DND-41 (cell line): ENCODE measurements at regions not wholly inside any gene's neighbourhood (a gene's known extent, or its start where the extent isn't known, plus 50 kb on each side); places are given as distances from the start of the nearest gene placed in this dataset.

Experiments used
- ATAC-seq: fragments of 200-7000 bp; cut with Tn5 transposase; 3 replicates; pipeline ENCODE4 v1.9.1; 2021; ENCODE audit warnings: low read depth; ENCODE audit not compliant: insufficient read depth
- DNase-seq: peaks from one replicate; pipeline ENCODE4 v3.0.0-alpha.2; 2020
- H2AFZ ChIP-seq: 2 replicates; pipeline ENCODE4 v1.6.0; 2012; ENCODE audit warnings: low read depth, low read length
- H3K27ac ChIP-seq: 2 replicates; pipeline ENCODE4 v1.5.1; 2012; ENCODE audit warnings: low read length, inconsistent platforms
- H3K27me3 ChIP-seq: fragments of 200-600 bp; sonication (generic); 2 replicates; pipeline ENCODE4 v1.6.0; 2012; ENCODE audit warnings: low read length, mild to moderate bottlenecking, inconsistent platforms; ENCODE audit not compliant: insufficient read depth, poor library complexity
- H3K36me3 ChIP-seq: 2 replicates; pipeline ENCODE4 v1.5.1; 2012; ENCODE audit warnings: low read length, inconsistent platforms; ENCODE audit not compliant: insufficient read depth
- H3K4me1 ChIP-seq: 2 replicates; pipeline ENCODE4 v1.5.1; 2012; ENCODE audit warnings: mild to moderate bottlenecking, low read length; ENCODE audit not compliant: insufficient read depth
- H3K4me2 ChIP-seq: 2 replicates; pipeline ENCODE4 v1.6.0; 2012; ENCODE audit warnings: mild to moderate bottlenecking, moderate library complexity, low read length, inconsistent platforms; ENCODE audit not compliant: insufficient read depth
- H3K4me3 ChIP-seq, 2 experiments: fragments of 200-600 bp in 1 of 2; shearing (Covaris generic) in 1 of 2; 2 replicates each; pipeline ENCODE4 v1.5.1; 2012 to 2016; ENCODE audit warnings: inconsistent platforms in 2 of 2, low read length in 2 of 2, mild to moderate bottlenecking in 2 of 2, low read depth in 1 of 2, moderate library complexity in 1 of 2
- H3K79me2 ChIP-seq: 2 replicates; pipeline ENCODE4 v1.6.0; 2012; ENCODE audit warnings: low read length, inconsistent platforms; ENCODE audit not compliant: insufficient read depth
- H3K9ac ChIP-seq: 2 replicates; pipeline ENCODE4 v1.6.0; 2012; ENCODE audit warnings: low read depth, mild to moderate bottlenecking, inconsistent platforms, low read length, moderate library complexity
- H3K9me3 ChIP-seq: 2 replicates; pipeline ENCODE4 v1.5.1; 2012; ENCODE audit warnings: low read length, moderate library complexity, mild to moderate bottlenecking, inconsistent platforms; ENCODE audit not compliant: insufficient read depth, severe bottlenecking
- H4K20me1 ChIP-seq: 2 replicates; pipeline ENCODE4 v1.6.0; 2012; ENCODE audit warnings: low read length; ENCODE audit not compliant: insufficient read depth
- EZH2 ChIP-seq: IDR thresholded peaks from 3 replicates; pipeline ENCODE4 v1.6.1; 2012; ENCODE audit warnings: borderline replicate concordance, low read depth, mild to moderate bottlenecking, moderate library complexity, low read length, inconsistent platforms; ENCODE audit not compliant: severe bottlenecking
- TF ChIP-seq, protein P1 (sequence below): IDR thresholded peaks from 2 replicates; pipeline ENCODE4 v1.5.1; 2012; ENCODE audit warnings: borderline replicate concordance, low read length, moderate library complexity, mild to moderate bottlenecking; ENCODE audit not compliant: poor library complexity, severe bottlenecking; ENCODE audit errors: extremely low read depth

DNA sequence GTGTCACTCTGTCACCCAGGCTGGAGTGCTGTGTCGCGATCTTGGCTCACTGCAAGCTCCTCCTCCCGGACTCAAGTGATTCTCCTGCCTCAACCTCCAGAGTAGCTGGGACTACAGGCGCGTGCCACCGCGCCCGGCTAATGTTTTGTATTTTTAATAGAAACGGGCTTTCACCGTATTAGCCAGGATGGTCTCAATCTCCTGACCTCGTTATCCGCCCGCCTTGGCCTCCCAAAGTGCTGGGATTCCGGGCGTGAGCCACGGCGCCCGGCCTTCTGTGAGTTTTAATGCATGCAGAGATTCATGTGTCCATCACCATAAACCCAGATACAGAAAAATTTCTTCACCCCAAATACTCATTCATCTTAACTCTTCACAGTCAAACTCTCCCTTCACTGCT, 1046.7 kb downstream of the CDH9 start:
- H3K79me2 ChIP-seq, result no peaks in the 10 kb centered on the region
- H3K27ac ChIP-seq, result no peak overlapping the region
- H3K4me3 ChIP-seq, result no peak overlapping the region
- peaks cover 2% of the 10 kb centered on the region for H3K9me3 ChIP-seq
- H3K27me3 ChIP-seq, result no peaks in the 10 kb centered on the region
- no peak overlapping the region for H3K9ac ChIP-seq
- H4K20me1 ChIP-seq, result no peaks in the 10 kb centered on the region
- H3K36me3 ChIP-seq, result no peaks in the 10 kb centered on the region
- TF ChIP-seq, protein P1, sequence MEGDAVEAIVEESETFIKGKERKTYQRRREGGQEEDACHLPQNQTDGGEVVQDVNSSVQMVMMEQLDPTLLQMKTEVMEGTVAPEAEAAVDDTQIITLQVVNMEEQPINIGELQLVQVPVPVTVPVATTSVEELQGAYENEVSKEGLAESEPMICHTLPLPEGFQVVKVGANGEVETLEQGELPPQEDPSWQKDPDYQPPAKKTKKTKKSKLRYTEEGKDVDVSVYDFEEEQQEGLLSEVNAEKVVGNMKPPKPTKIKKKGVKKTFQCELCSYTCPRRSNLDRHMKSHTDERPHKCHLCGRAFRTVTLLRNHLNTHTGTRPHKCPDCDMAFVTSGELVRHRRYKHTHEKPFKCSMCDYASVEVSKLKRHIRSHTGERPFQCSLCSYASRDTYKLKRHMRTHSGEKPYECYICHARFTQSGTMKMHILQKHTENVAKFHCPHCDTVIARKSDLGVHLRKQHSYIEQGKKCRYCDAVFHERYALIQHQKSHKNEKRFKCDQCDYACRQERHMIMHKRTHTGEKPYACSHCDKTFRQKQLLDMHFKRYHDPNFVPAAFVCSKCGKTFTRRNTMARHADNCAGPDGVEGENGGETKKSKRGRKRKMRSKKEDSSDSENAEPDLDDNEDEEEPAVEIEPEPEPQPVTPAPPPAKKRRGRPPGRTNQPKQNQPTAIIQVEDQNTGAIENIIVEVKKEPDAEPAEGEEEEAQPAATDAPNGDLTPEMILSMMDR, result no peak
- no peak for TF ChIP-seq EZH2
- H3K4me1 ChIP-seq, result no peaks in the 10 kb centered on the region
- H3K4me2 ChIP-seq, result no peak overlapping the region
- no peak for DNase-seq
- no peak for ATAC-seq
- H2AFZ ChIP-seq, result no peak overlapping the region

DNA sequence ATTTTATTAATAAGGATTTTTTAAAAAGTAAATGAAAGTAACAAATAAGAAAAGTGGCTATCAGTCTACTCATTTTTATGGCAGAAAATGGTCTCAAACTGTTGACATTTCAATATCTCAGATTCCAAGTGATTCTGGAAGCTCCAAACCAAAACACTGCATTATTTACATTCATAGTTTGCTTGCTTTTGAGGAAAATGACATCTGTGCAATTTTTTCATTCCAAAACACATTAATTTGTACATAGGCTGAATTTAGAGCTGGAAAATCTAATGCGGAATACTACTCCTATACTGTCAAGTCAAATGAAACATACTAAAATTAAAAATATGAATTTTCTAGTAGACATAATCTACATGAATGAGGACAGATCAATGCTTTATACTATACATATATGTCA, 1047.6 kb downstream of the CDH9 start:
- TF ChIP-seq EZH2, result no peak
- TF ChIP-seq, protein P1, result no peak
- Histone ChIP-seq H3K9me3 (peaks cover 2% of the 10 kb centered on the region), H3K4me3 (no peak overlapping the region), H3K36me3 (no peaks in the 10 kb centered on the region), H3K79me2 (no peaks in the 10 kb centered on the region), H3K27ac (no peak overlapping the region), H3K4me1 (no peaks in the 10 kb centered on the region), H3K4me2 (no peak overlapping the region), H3K27me3 (no peaks in the 10 kb centered on the region), H4K20me1 (no peaks in the 10 kb centered on the region), H2AFZ (no peak overlapping the region), H3K9ac (no peak overlapping the region)
- no peak for DNase-seq
- no peak for ATAC-seq

DNA sequence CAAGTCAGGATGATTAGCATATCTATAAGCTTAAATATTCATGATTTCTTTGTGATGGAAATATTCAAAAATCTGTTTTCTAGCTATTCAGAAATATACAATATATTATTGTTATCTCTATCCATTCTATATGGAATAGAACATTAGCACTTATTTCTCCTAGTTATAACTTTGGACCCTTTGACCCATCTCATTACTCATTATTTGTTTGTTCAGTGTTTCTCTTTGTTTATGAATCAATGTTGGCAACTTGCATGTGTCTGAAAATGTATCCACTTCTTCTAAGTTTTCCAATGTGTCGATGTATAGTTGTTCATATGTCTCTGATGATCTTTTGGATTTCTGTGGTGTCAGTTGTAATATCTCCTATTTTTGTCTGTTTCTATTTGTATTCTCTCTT, 1059.3 kb downstream of the CDH9 start:
- no peak for DNase-seq
- Histone ChIP-seq H4K20me1 (no peaks in the 10 kb centered on the region), H3K4me3 (no peak overlapping the region), H3K36me3 (no peaks in the 10 kb centered on the region), H3K79me2 (no peaks in the 10 kb centered on the region), H3K27ac (no peak overlapping the region), H3K9ac (no peak overlapping the region), H2AFZ (no peak overlapping the region), H3K4me2 (no peak overlapping the region), H3K27me3 (no peaks in the 10 kb centered on the region), H3K4me1 (no peaks in the 10 kb centered on the region), H3K9me3 (no peaks in the 10 kb centered on the region)
- TF ChIP-seq, protein P1, result no peak
- no peak for TF ChIP-seq EZH2
- ATAC-seq, result no peak

DNA sequence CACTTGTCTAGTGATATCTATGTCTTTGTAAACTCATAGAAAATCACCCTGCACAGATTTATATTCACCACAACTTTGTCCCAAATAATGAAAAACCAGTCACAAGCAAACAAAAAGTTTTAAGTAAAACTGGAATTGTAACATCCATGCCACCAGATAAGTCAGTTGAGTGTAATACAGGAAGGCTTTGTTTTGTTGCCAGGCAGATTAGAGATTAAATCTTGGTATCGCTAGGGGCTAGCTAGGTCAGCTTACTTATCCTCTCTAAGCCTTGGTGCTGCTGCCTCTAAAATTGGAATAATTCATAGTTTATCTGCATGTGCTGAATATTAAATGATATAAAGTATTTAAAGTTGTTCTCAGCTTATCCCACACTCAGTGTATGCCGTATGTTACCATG, 1062.5 kb downstream of the CDH9 start:
- Histone ChIP-seq H3K4me1 (no peaks in the 10 kb centered on the region), H3K27me3 (no peaks in the 10 kb centered on the region), H4K20me1 (no peaks in the 10 kb centered on the region), H2AFZ (no peak overlapping the region), H3K79me2 (no peaks in the 10 kb centered on the region), H3K9me3 (no peaks in the 10 kb centered on the region), H3K27ac (no peak overlapping the region), H3K9ac (no peak overlapping the region), H3K4me3 (no peak overlapping the region), H3K4me2 (no peak overlapping the region), H3K36me3 (no peaks in the 10 kb centered on the region)
- ATAC-seq (no peak), DNase-seq (no peak)
- no peak for TF ChIP-seq EZH2
- TF ChIP-seq, protein P1, result no peak
